A673 (cell line): ENCODE measurements at regions not wholly inside any gene's neighbourhood (a gene's known extent, or its start where the extent isn't known, plus 50 kb on each side); places are given as distances from the start of the nearest gene placed in this dataset.

Source experiments
- EZH2 ChIP-seq: fragments of 200-600 bp; sonication (generic); IDR thresholded peaks from 2 replicates; pipeline ENCODE4 v1.6.1; 2017; ENCODE audit warnings: borderline replicate concordance, low read depth, mild to moderate bottlenecking, mixed read lengths, antibody characterized with exemption, low read length; ENCODE audit not compliant: poor library complexity, severe bottlenecking
- TF ChIP-seq, protein P1 (sequence below): fragments of 300-800, 200-600 bp; sonication (generic); conservative IDR thresholded peaks from 2 replicates; pipeline ENCODE4 v1.5.1; 2017; ENCODE audit warnings: low read depth, mild to moderate bottlenecking, antibody characterized with exemption, low read length, moderate library complexity, mixed read lengths

- TF ChIP-seq, protein P1, sequence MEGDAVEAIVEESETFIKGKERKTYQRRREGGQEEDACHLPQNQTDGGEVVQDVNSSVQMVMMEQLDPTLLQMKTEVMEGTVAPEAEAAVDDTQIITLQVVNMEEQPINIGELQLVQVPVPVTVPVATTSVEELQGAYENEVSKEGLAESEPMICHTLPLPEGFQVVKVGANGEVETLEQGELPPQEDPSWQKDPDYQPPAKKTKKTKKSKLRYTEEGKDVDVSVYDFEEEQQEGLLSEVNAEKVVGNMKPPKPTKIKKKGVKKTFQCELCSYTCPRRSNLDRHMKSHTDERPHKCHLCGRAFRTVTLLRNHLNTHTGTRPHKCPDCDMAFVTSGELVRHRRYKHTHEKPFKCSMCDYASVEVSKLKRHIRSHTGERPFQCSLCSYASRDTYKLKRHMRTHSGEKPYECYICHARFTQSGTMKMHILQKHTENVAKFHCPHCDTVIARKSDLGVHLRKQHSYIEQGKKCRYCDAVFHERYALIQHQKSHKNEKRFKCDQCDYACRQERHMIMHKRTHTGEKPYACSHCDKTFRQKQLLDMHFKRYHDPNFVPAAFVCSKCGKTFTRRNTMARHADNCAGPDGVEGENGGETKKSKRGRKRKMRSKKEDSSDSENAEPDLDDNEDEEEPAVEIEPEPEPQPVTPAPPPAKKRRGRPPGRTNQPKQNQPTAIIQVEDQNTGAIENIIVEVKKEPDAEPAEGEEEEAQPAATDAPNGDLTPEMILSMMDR: no peak
- TF ChIP-seq EZH2: no peak
Observed at GRCh38 chr9:21576331-21577189, 94.4 kb upstream of the IFNE start.
